CD14-positive monocyte (primary cell): ENCODE measurements at regions not wholly inside any gene's neighbourhood (a gene's known extent, or its start where the extent isn't known, plus 50 kb on each side); places are given as distances from the start of the nearest gene placed in this dataset.

Experiments used
- DNase-seq, 3 donors: peaks; one replicate each; pipeline ENCODE4 v3.0.0-alpha.2; 2011 to 2022
- H2AFZ ChIP-seq: 2 replicates; pipeline ENCODE4 v1.6.0; 2012; ENCODE audit warnings: mild to moderate bottlenecking, low read depth, low read length, inconsistent platforms; ENCODE audit not compliant: insufficient read depth, poor library complexity, severe bottlenecking
- H3K27ac ChIP-seq, 2 donors: 1 replicate in 1 of 2; 2 replicates in 1 of 2; pipeline ENCODE4 v1.5.1; 2012 to 2013; ENCODE audit warnings: low read length in 2 of 2, control low read depth in 1 of 2, inconsistent platforms in 1 of 2, low read depth in 1 of 2, mild to moderate bottlenecking in 1 of 2
- H3K27me3 ChIP-seq, 2 donors: one replicate each; pipeline versions ENCODE4 v1.6.0 to v1.6.1; 2011 to 2013; ENCODE audit warnings: low read length in 2 of 2; ENCODE audit not compliant: control insufficient read depth in 2 of 2, insufficient read depth in 2 of 2
- H3K36me3 ChIP-seq, 2 donors: replicated peaks in 1 of 2; 1 replicate in 1 of 2; 2 replicates in 1 of 2; pipeline versions ENCODE4 v1.5.1 to v1.6.1; 2012 to 2013; ENCODE audit warnings: low read length in 2 of 2, control low read depth in 1 of 2, inconsistent platforms in 1 of 2, mild to moderate bottlenecking in 1 of 2; ENCODE audit not compliant: insufficient read depth in 2 of 2, control insufficient read depth in 1 of 2
- H3K4me1 ChIP-seq, 2 donors: 1 replicate in 1 of 2; 2 replicates in 1 of 2; pipeline versions ENCODE4 v1.5.1 to v1.6.1; 2012 to 2013; ENCODE audit warnings: low read length in 2 of 2, control low read depth in 1 of 2, inconsistent platforms in 1 of 2, mild to moderate bottlenecking in 1 of 2, moderate library complexity in 1 of 2; ENCODE audit not compliant: insufficient read depth in 2 of 2, control insufficient read depth in 1 of 2
- H3K4me2 ChIP-seq: replicated peaks from 2 replicates; pipeline ENCODE3; 2012; ENCODE audit warnings: low read length, moderate library complexity, mild to moderate bottlenecking; ENCODE audit not compliant: poor library complexity, severe bottlenecking; ENCODE audit errors: extremely low read depth
- H3K4me3 ChIP-seq, 3 experiments: fragments of 200-600 bp in 1 of 3; sonication (generic) in 1 of 3; replicated peaks in 1 of 3; 1 replicate in 2 of 3; 2 replicates in 1 of 3; pipeline ENCODE4 v1.5.1; 2011 to 2013; ENCODE audit warnings: low read length in 3 of 3, mild to moderate bottlenecking in 3 of 3, control low read depth in 2 of 3, low read depth in 2 of 3, inconsistent platforms in 1 of 3, moderate library complexity in 1 of 3
- H3K79me2 ChIP-seq: 2 replicates; pipeline ENCODE4 v1.6.0; 2012; ENCODE audit warnings: mild to moderate bottlenecking, control low read depth, inconsistent platforms, low read length, moderate library complexity; ENCODE audit not compliant: insufficient read depth
- H3K9ac ChIP-seq: 2 replicates; pipeline ENCODE4 v1.6.0; 2017; ENCODE audit warnings: low read length, mild to moderate bottlenecking; ENCODE audit not compliant: insufficient read depth, poor library complexity, severe bottlenecking
- H3K9me3 ChIP-seq, 2 donors: replicated peaks in 1 of 2; 1 replicate in 1 of 2; 2 replicates in 1 of 2; pipeline versions ENCODE4 v1.5.1 to v1.6.1; 2012 to 2013; ENCODE audit warnings: low read length in 2 of 2, control low read depth in 1 of 2; ENCODE audit not compliant: control insufficient read depth in 1 of 2, insufficient read depth in 1 of 2
- H4K20me1 ChIP-seq: 2 replicates; pipeline ENCODE4 v1.6.0; 2012; ENCODE audit warnings: mild to moderate bottlenecking, low read length, control low read depth, moderate library complexity; ENCODE audit not compliant: insufficient read depth
- H3K27ac Mint-ChIP-seq, 7 donors: one replicate each; pipeline ENCODE4 v1.8.0; 2020; ENCODE audit warnings: mild to moderate bottlenecking in 7 of 7, mixed read lengths in 7 of 7, moderate library complexity in 6 of 7, inconsistent platforms in 2 of 7
- H3K27me3 Mint-ChIP-seq, 3 donors: one replicate each; pipeline ENCODE4 v1.8.0; 2021 to 2022; ENCODE audit warnings: low read depth in 3 of 3, mild to moderate bottlenecking in 3 of 3, mixed read lengths in 3 of 3, moderate library complexity in 3 of 3, inconsistent platforms in 1 of 3
- H3K36me3 Mint-ChIP-seq, 2 donors: one replicate each; pipeline ENCODE4 v1.8.0; 2020; ENCODE audit warnings: mixed read lengths in 2 of 2, inconsistent platforms in 1 of 2, mild to moderate bottlenecking in 1 of 2
- H3K4me1 Mint-ChIP-seq: one replicate; pipeline ENCODE4 v1.8.0; 2020; ENCODE audit warnings: mild to moderate bottlenecking, mixed read lengths
- H3K4me3 Mint-ChIP-seq, 2 donors: one replicate each; pipeline ENCODE4 v1.8.0; 2020; ENCODE audit warnings: mild to moderate bottlenecking in 2 of 2, mixed read lengths in 2 of 2, moderate library complexity in 1 of 2
- H3K9me3 Mint-ChIP-seq, 7 donors: one replicate each; pipeline ENCODE4 v1.8.0; 2020 to 2022; ENCODE audit warnings: mixed read lengths in 7 of 7, mild to moderate bottlenecking in 6 of 7, moderate library complexity in 6 of 7, inconsistent platforms in 2 of 7
- WGBS: methylation state at CpG from one replicate; pipeline ENCODE4 v1.1.5; 2013; ENCODE audit warnings: missing lambda C conversion rate; ENCODE audit not compliant: insufficient coverage; 5-methylcytosine and 5-hydroxymethylcytosine counted together
- intact Hi-C, 2 donors: fragments of 100-400 bp; cut with micrococcal nuclease; formaldehyde crosslinking; loops; one replicate each; pipeline versions ENCODE4 v1.15.0 to v1.15.1; 2023
- TF ChIP-seq, protein P1 (sequence below): fragments of 200-600 bp; IDR thresholded peaks from one replicate; pipeline ENCODE4 v1.8.0; 2022; ENCODE audit warnings: antibody characterized with exemption, mild to moderate bottlenecking

GRCh38 chr2:183798535-183798934 is 674.3 kb downstream of the NUP35 start:
- Histone ChIP-seq H4K20me1 (no peaks in the 10 kb centered on the region), H3K9ac (no peak overlapping the region), H2AFZ (no peak overlapping the region), H3K36me3 (no peaks in the 10 kb centered on the region), H3K79me2 (no peaks in the 10 kb centered on the region), H3K4me3 (no peak overlapping the region), H3K4me2 (no peak overlapping the region), H3K27me3 (no peaks in the 10 kb centered on the region), H3K9me3 (peaks cover 3 to 4% of the 10 kb centered on the region in 2 donors), H3K27ac (no peak overlapping the region), H3K4me1 (no peaks in the 10 kb centered on the region)
- intact Hi-C loops: no loop called here
- Mint-ChIP-seq H3K36me3 (no peaks in the 10 kb centered on the region), H3K4me3 (no peak overlapping the region), H3K4me1 (no peaks in the 10 kb centered on the region), H3K27ac (no peak overlapping the region), H3K9me3 (peaks cover 8 to 15% (median 12%) of the 10 kb centered on the region in 7 donors), H3K27me3 (no peaks in the 10 kb centered on the region)
- no peak for DNase-seq
- TF ChIP-seq, protein P1, sequence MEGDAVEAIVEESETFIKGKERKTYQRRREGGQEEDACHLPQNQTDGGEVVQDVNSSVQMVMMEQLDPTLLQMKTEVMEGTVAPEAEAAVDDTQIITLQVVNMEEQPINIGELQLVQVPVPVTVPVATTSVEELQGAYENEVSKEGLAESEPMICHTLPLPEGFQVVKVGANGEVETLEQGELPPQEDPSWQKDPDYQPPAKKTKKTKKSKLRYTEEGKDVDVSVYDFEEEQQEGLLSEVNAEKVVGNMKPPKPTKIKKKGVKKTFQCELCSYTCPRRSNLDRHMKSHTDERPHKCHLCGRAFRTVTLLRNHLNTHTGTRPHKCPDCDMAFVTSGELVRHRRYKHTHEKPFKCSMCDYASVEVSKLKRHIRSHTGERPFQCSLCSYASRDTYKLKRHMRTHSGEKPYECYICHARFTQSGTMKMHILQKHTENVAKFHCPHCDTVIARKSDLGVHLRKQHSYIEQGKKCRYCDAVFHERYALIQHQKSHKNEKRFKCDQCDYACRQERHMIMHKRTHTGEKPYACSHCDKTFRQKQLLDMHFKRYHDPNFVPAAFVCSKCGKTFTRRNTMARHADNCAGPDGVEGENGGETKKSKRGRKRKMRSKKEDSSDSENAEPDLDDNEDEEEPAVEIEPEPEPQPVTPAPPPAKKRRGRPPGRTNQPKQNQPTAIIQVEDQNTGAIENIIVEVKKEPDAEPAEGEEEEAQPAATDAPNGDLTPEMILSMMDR: no peak
- no CpG with 5 or more reads among the region's 4 CpGs for WGBS

DNA sequence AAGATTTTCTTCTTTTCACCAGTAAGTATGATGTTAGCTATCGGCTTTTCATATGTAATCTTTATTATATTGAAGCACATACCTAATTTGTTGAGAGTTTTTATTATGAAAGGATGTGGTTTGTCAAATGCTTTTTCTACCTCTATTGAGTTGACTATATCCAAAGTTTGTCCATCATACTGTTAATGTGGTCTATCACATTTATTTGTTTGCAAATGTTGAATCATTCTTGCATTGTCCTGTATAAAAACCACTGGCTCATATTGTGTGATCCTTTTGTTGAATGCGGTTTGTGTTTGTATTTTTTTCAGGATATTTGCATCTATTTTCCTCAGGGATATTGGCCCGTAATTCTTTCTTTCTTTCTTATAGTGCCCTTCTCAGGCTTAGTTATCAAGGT is 675.5 kb downstream of the NUP35 start:
- Histone ChIP-seq H3K79me2 (no peaks in the 10 kb centered on the region), H3K36me3 (no peaks in the 10 kb centered on the region), H3K27me3 (no peaks in the 10 kb centered on the region), H3K4me2 (no peak overlapping the region), H3K9me3 (peaks cover 11% of the 10 kb centered on the region in 2 donors), H4K20me1 (no peaks in the 10 kb centered on the region), H3K9ac (no peak overlapping the region), H3K4me1 (no peaks in the 10 kb centered on the region), H2AFZ (no peak overlapping the region), H3K27ac (no peak overlapping the region), H3K4me3 (no peak overlapping the region)
- no CpG with 5 or more reads among the region's 3 CpGs for WGBS
- TF ChIP-seq, protein P1: no peak
- Mint-ChIP-seq H3K27me3 (no peaks in the 10 kb centered on the region), H3K4me3 (no peak overlapping the region), H3K4me1 (no peaks in the 10 kb centered on the region), H3K27ac (no peak overlapping the region), H3K9me3 (peaks cover 6 to 19% (median 13%) of the 10 kb centered on the region in 7 donors), H3K36me3 (no peaks in the 10 kb centered on the region)
- intact Hi-C loops: no loop called here
- DNase-seq: no peak
